ENCODE measurements at regions not wholly inside any gene's neighbourhood (a gene's known extent, or its start where the extent isn't known, plus 50 kb on each side); places are given as distances from the start of the nearest gene placed in this dataset.

DNA sequence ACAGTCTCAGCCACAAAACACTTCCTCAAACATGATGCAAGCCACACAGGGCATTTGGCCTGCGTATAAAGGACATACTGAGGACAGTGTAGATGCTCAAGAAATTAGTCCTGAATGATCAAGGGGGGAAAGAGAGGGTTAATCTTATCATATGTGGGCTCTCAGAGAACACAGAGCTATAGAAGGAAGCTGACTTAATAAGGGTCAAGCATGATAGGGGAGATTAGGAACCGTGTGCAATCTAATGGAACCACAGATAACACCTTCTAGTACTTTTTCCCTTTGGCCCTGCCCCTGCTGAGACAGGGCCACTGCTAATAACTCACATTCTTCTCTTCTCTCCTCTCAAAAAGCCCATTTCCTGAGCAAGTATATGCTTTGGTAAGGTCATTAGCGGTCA, 114.1 kb upstream of the ADAMTS9 start:
- TF ChIP-seq CTCF (IDR thresholded peaks at IDR 0.05; ENCODE audit: insufficient read depth, low read length): no peak
- TF ChIP-seq, protein P1, sequence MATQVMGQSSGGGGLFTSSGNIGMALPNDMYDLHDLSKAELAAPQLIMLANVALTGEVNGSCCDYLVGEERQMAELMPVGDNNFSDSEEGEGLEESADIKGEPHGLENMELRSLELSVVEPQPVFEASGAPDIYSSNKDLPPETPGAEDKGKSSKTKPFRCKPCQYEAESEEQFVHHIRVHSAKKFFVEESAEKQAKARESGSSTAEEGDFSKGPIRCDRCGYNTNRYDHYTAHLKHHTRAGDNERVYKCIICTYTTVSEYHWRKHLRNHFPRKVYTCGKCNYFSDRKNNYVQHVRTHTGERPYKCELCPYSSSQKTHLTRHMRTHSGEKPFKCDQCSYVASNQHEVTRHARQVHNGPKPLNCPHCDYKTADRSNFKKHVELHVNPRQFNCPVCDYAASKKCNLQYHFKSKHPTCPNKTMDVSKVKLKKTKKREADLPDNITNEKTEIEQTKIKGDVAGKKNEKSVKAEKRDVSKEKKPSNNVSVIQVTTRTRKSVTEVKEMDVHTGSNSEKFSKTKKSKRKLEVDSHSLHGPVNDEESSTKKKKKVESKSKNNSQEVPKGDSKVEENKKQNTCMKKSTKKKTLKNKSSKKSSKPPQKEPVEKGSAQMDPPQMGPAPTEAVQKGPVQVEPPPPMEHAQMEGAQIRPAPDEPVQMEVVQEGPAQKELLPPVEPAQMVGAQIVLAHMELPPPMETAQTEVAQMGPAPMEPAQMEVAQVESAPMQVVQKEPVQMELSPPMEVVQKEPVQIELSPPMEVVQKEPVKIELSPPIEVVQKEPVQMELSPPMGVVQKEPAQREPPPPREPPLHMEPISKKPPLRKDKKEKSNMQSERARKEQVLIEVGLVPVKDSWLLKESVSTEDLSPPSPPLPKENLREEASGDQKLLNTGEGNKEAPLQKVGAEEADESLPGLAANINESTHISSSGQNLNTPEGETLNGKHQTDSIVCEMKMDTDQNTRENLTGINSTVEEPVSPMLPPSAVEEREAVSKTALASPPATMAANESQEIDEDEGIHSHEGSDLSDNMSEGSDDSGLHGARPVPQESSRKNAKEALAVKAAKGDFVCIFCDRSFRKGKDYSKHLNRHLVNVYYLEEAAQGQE (IDR thresholded peaks at IDR 0.05; ENCODE audit: insufficient replicate concordance, low read depth): no peak
- no peak for TF ChIP-seq POLR2AphosphoS5 (IDR thresholded peaks at IDR 0.05; ENCODE audit: low read depth)
- no peak for TF ChIP-seq GABPA (IDR thresholded peaks at IDR 0.05; ENCODE audit: low read depth)
- no peak for TF ChIP-seq SPI1 (IDR thresholded peaks at IDR 0.05; ENCODE audit: borderline replicate concordance, low read depth)

Measured in HL-60 (cell line).